Gastroesophageal sphincter (tissue), 4 donors: ENCODE measurements at regions not wholly inside any gene's neighbourhood (a gene's known extent, or its start where the extent isn't known, plus 50 kb on each side); places are given as distances from the start of the nearest gene placed in this dataset.

Experiments used
- ATAC-seq: fragments of 150-250 bp; one replicate; pipeline ENCODE4 v1.9.1; 2016; ENCODE audit warnings: mild to moderate bottlenecking, moderate library complexity
- H3K27ac ChIP-seq, 4 donors: fragments of 200-600 bp; sonication (generic) in 3 of 4; 1 replicate in 3 of 4; 2 replicates in 1 of 4; pipeline ENCODE4 v1.5.1; 2016 to 2019
- H3K27me3 ChIP-seq: fragments of 200-600 bp; sonication (generic); one replicate; pipeline ENCODE4 v1.5.1; 2019
- H3K36me3 ChIP-seq, 2 donors: fragments of 200-600 bp; sonication (generic); one replicate each; pipeline ENCODE4 v1.5.1; 2019; ENCODE audit warnings: control low read depth in 1 of 2
- H3K4me1 ChIP-seq, 3 donors: fragments of 200-600 bp; sonication (generic); 1 replicate in 2 of 3; 2 replicates in 1 of 3; pipeline ENCODE4 v1.5.1; 2016 to 2019; ENCODE audit warnings: control low read depth in 2 of 3
- H3K4me3 ChIP-seq, 2 donors: fragments of 200-600 bp; sonication (generic); one replicate each; pipeline ENCODE4 v1.5.1; 2019; ENCODE audit warnings: mild to moderate bottlenecking in 1 of 2, moderate library complexity in 1 of 2
- H3K9me3 ChIP-seq, 3 donors: fragments of 200-600 bp; sonication (generic); one replicate each; pipeline ENCODE4 v1.5.1; 2017 to 2019; ENCODE audit warnings: control low read depth in 2 of 3
- CTCF ChIP-seq, 4 experiments: fragments of 200-600 bp in 2 of 4; fragments of 450-650 bp in 2 of 4; sonication (generic) in 1 of 4; IDR thresholded peaks; one replicate each; pipeline ENCODE4 v1.5.1; 2017 to 2019; ENCODE audit warnings: antibody characterized with exemption in 4 of 4, mild to moderate bottlenecking in 2 of 4, moderate library complexity in 2 of 4
- EP300 ChIP-seq: sonication (generic); formaldehyde crosslinking; IDR thresholded peaks from one replicate; pipeline ENCODE4 v1.6.1; 2017; ENCODE audit warnings: antibody characterized with exemption, mild to moderate bottlenecking
- POLR2A ChIP-seq, 2 donors: fragments of 450-650 bp; IDR thresholded peaks; one replicate each; pipeline ENCODE4 v1.6.1; 2017; ENCODE audit warnings: antibody characterized with exemption in 2 of 2, mild to moderate bottlenecking in 2 of 2, moderate library complexity in 1 of 2
- POLR2AphosphoS5 ChIP-seq: sonication (generic); formaldehyde crosslinking; IDR thresholded peaks from one replicate; pipeline ENCODE4 v1.6.1; 2017; ENCODE audit warnings: antibody characterized with exemption
- WGBS, 2 donors: methylation state at CpG; one replicate each; pipeline ENCODE4 v1.1.5; 2018; ENCODE audit warnings: low coverage in 1 of 2; 5-methylcytosine and 5-hydroxymethylcytosine counted together

- 75 to 78% methylated on average over 5 of the region's 5 CpGs for WGBS, 2 donors
- Histone ChIP-seq H3K4me3 (no peak overlapping the region), H3K27ac (no peak overlapping the region), H3K4me1 (no peaks in the 10 kb centered on the region), H3K9me3 (peaks cover 0 to 4% (median 0%) of the 10 kb centered on the region in 3 donors), H3K27me3 (peaks cover 3% of the 10 kb centered on the region), H3K36me3 (no peaks in the 10 kb centered on the region)
- TF ChIP-seq CTCF (IDR thresholded peaks at IDR 0.05) = no peak
- TF ChIP-seq EP300 = no peak
- TF ChIP-seq POLR2AphosphoS5 = no peak
- TF ChIP-seq POLR2A (IDR thresholded peaks at IDR 0.05) = no peak
- ATAC-seq = no peak
Measured at GRCh38 chr18:2183432-2183831, 387.9 kb downstream of the METTL4 start.

GRCh38 chr18:2186967-2187366 is 384.3 kb downstream of the METTL4 start:
- Histone ChIP-seq H3K27me3 (peaks cover 3% of the 10 kb centered on the region), H3K4me1 (no peaks in the 10 kb centered on the region), H3K4me3 (no peak overlapping the region), H3K27ac (no peak overlapping the region), H3K9me3 (no peaks in the 10 kb centered on the region), H3K36me3 (no peaks in the 10 kb centered on the region)
- WGBS, 2 donors = 55 to 94% methylated on average over 1 of the region's 1 CpG
- TF ChIP-seq EP300 (no peak), POLR2A (IDR thresholded peaks at IDR 0.05) (no peak), POLR2AphosphoS5 (no peak), CTCF (IDR thresholded peaks at IDR 0.05) (no peak)
- ATAC-seq = no peak

GRCh38 chr18:2188258-2188657 is 383.0 kb downstream of the METTL4 start:
- H3K9me3 ChIP-seq = peaks cover 0 to 3% (median 0%) of the 10 kb centered on the region in 3 donors
- H3K36me3 ChIP-seq = no peaks in the 10 kb centered on the region
- H3K4me3 ChIP-seq = no peak overlapping the region
- no peak overlapping the region for H3K27ac ChIP-seq
- H3K4me1 ChIP-seq = no peaks in the 10 kb centered on the region
- WGBS, 2 donors = 78 to 89% methylated on average over 1 of the region's 1 CpG
- ATAC-seq = no peak
- H3K27me3 ChIP-seq = peaks cover 3% of the 10 kb centered on the region
- TF ChIP-seq POLR2AphosphoS5 = no peak
- no peak for TF ChIP-seq CTCF (IDR thresholded peaks at IDR 0.05)
- no peak for TF ChIP-seq POLR2A (IDR thresholded peaks at IDR 0.05)
- TF ChIP-seq EP300 = no peak

- Histone ChIP-seq H3K27me3 (no peaks in the 10 kb centered on the region), H3K27ac (no peak overlapping the region), H3K9me3 (peaks cover 0 to 11% (median 0%) of the 10 kb centered on the region in 3 donors), H3K4me1 (no peaks in the 10 kb centered on the region), H3K4me3 (no peak overlapping the region), H3K36me3 (no peaks in the 10 kb centered on the region)
- no peak for ATAC-seq
- TF ChIP-seq POLR2AphosphoS5 = no peak
- no peak for TF ChIP-seq CTCF (IDR thresholded peaks at IDR 0.05)
- TF ChIP-seq EP300 = no peak
- no peak for TF ChIP-seq POLR2A (IDR thresholded peaks at IDR 0.05)
- WGBS, 2 donors = 70 to 80% methylated on average over 3 of the region's 3 CpGs
Measured at GRCh38 chr18:2191180-2191790, 380.0 kb downstream of the METTL4 start.

GRCh38 chr18:2192562-2192961 is 378.7 kb downstream of the METTL4 start:
- ATAC-seq = no peak
- H3K9me3 ChIP-seq = peaks cover 0 to 11% (median 0%) of the 10 kb centered on the region in 3 donors
- no peak for TF ChIP-seq CTCF (IDR thresholded peaks at IDR 0.05)
- no peak for TF ChIP-seq POLR2A (IDR thresholded peaks at IDR 0.05)
- no peak for TF ChIP-seq POLR2AphosphoS5
- TF ChIP-seq EP300 = no peak
- H3K27me3 ChIP-seq = no peaks in the 10 kb centered on the region
- H3K27ac ChIP-seq = no peak overlapping the region
- no peaks in the 10 kb centered on the region for H3K4me1 ChIP-seq
- H3K36me3 ChIP-seq = no peaks in the 10 kb centered on the region
- no peak overlapping the region for H3K4me3 ChIP-seq
- 82 to 100% methylated on average over 1 to 4 of the region's 4 CpGs for WGBS, 2 donors
